H54 (cell line): ENCODE measurements at regions not wholly inside any gene's neighbourhood (a gene's known extent, or its start where the extent isn't known, plus 50 kb on each side); places are given as distances from the start of the nearest gene placed in this dataset.
A peak's percentile ranks its signal among the peaks of the same experiment; 100 is the strongest.
"Not testable (repeated sequence)": the region's sequence is repeated elsewhere in the genome, so short reads cannot be mapped to it uniquely, and the experiment has no call there.

Experiments used
- DNase-seq: peaks from one replicate; pipeline ENCODE4 v3.0.0; 2011; ENCODE audit warnings: low spot score, mixed read lengths; ENCODE audit not compliant: insufficient read length
- FAIRE-seq: peaks from 3 replicates; lab custom pipeline; 2011; peaks lifted over from hg19 to GRCh38; lab: Jason Lieb, UNC
- POLR2A ChIP-seq: IDR thresholded peaks from 2 replicates; pipeline ENCODE4 v1.6.1; 2011; ENCODE audit warnings: low read depth, mild to moderate bottlenecking, low read length

DNA sequence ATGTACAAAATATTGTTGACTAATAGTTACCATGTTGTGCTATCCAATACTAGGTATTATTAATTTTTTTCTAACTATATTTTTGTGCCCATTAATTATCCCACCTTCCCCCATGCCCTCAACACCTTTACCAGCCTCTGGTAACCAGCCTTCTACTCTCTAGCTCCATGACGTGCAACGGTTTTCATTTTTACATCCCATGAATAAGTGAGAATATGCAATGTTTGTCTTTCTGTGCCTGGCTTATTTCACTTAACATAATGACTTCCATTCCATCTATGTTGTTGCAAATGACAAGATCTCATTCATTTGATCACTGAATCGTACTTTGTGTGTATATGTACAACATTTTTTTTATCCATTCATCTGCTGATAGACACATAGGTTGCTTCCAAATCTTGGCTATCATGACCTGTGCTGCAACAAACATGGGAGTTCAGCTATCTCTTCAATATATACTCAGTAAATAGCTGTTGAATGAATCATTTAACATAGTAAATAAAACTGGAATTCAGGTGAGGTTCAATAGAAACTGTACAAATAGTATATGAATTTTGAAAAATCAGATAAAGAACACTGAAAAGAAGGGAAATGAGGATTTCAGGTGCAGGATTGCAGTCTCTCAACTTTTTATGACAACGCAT is 509.0 kb upstream of the MIR17HG start:
- no peak for DNase-seq
- TF ChIP-seq POLR2A, result no peak
- FAIRE-seq, result peak; percentile 71

GRCh38 chr13:90839061-90839460 is 508.4 kb upstream of the MIR17HG start:
- no peak for TF ChIP-seq POLR2A
- DNase-seq, result no peak
- FAIRE-seq, result no peak

DNA sequence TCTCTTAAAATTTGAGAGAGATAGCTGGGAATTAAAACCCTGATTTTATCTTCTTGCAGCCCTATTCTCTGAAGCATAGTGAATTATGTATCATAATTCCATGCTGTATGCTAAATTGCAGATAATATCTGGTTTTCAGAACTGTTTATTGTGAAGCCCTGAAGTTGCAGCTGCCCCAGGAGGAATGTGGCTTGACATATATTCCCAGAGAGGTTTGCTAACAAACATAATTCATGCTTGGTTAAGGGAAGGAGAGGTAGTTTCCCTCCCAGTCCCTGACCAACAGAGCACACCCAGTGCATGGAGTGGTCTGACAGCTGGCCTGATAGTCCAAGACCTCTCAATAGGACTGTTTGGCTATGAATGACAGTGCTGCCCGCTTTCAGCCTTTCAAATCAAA is 500.6 kb upstream of the MIR17HG start:
- TF ChIP-seq POLR2A, result no peak
- FAIRE-seq (no peak), DNase-seq (no peak)

DNA sequence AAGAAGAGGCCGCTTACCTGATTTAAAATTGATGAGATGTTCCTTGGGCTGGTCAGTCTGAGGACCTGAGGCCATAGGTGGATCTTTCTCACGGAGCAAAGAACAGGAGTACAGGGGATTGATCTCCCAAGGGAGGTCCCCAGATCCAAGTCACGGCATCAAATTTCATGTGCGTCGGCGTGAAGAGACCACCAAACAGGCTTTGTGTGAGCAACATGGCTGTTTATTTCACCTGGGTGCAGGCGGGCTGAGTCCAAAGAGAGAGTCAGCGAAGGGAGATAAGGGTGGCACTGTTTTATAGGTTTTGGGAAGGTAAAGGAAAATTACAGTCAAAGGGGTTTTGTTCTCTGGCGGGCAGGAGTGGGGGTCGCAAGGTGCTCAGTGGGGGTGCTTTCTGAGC is 493.8 kb upstream of the MIR17HG start:
- not testable (repeated sequence) for FAIRE-seq, DNase-seq

DNA sequence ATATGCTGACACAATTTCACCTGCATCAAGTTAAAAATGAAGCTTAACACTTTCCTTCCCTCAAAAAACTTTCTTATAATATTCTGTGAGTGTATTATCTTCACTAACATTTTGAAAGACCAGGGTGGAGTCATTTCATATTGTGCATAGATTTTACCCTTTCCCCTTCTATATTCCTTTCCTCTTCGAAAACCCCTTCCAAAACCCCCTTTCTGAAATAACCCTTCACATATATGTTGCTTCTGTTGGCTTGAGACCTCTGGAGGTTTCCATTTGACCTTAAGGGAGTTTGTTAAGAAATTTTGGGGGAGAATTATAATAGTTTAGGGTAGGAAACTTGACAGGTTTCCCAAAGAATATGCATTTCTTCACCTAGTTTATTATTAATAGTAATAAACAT is 489.6 kb upstream of the MIR17HG start:
- FAIRE-seq (no peak), DNase-seq (no peak)
- TF ChIP-seq POLR2A, result no peak

- DNase-seq, result no peak
- no peak for TF ChIP-seq POLR2A
- FAIRE-seq, result no peak
Observed at GRCh38 chr13:90866006-90866405, 481.5 kb upstream of the MIR17HG start.

DNA sequence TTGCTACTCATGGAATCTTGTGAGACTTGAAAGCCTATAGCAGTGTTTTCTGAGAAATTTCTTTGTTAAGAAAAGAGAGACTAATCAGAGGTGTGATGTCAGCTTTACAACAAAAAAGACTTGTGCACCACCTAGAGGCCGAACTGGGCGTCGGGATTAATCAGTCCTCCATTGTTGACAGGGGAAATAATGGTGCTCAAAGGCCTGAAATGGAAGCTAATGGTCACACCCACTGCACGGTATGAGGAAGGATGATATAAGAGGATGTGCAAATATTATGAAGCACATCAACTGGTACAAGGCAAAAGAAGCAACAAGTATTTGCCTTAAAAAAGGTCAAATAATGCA is 480.2 kb upstream of the MIR17HG start:
- FAIRE-seq (peak; percentile 99), DNase-seq (peak; percentile 52)
- no peak for TF ChIP-seq POLR2A

GRCh38 chr13:90868321-90868920 is 479.1 kb upstream of the MIR17HG start:
- no peak for FAIRE-seq
- no peak for TF ChIP-seq POLR2A
- DNase-seq, result no peak

- no peak for TF ChIP-seq POLR2A
- DNase-seq, result no peak
- FAIRE-seq, result no peak
Observed at GRCh38 chr13:90869580-90869979, 477.9 kb upstream of the MIR17HG start.

DNA sequence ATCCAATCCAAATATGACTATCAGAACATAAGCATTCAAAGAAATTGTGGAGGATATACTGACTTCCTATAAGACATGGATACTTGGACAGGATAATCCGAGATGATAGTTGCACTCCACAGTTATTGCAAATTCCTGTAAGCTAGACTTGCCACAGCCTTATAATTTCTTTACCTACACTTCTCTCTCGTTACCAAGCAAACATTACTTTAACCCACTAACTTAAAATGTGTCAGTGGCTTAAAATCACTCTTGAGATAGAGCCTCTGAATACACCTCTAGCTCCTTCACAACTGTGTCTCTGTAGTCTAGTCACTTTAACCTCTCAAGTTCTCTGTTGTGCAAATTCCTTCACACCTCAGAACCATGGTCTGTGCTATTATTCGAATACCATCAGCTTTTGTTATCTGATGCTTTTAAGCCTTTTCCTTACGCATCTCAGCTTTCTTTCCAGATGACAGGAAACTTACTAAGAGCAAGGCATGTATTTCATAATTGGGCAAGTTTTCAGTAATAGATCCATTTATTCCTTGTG is 474.9 kb upstream of the MIR17HG start:
- DNase-seq (no peak), FAIRE-seq (peak; percentile 38)
- no peak for TF ChIP-seq POLR2A

DNA sequence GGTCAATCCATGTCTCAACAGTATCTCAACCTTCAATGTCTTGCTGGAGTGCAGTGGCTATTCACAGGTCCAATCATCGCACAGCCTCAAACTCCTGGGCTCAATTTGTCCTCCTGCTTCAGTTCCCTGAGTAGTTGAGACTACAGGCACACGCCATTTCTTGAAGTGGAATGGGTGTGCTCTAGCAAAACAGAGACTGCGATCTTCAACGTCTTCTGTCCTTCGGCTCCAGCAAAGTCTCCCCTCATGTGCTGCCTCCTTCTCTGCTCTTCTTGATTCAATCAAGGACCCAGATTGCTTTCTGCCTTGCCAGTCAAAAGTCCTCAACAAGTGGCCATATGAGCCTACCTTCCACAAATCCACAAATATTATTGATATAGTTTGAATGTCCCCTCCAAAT is 466.7 kb upstream of the MIR17HG start:
- TF ChIP-seq POLR2A, result no peak
- FAIRE-seq (peak; percentile 23), DNase-seq (no peak)

- FAIRE-seq (no peak), DNase-seq (no peak)
- TF ChIP-seq POLR2A, result no peak
Observed at GRCh38 chr13:90882551-90882950, 464.9 kb upstream of the MIR17HG start.

DNA sequence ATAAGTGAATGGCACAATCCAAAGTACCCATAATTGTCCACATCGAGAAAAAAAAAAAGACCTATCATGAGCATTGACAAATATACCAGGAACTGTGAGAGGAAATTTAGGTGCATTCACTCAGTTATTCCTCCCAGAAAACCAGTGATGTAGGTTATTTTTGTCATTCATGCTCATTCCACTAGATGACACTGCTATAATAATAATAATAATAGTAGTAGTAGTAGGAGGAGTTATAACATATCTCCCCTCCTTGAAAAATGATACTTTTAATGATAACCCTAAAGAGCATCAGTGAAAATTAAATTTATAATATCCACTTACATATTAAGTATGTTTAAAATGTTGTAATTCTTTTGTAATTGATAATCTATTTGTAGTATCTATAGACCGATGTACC is 463.9 kb upstream of the MIR17HG start:
- TF ChIP-seq POLR2A, result no peak
- DNase-seq (no peak), FAIRE-seq (no peak)

GRCh38 chr13:90884066-90884465 is 463.4 kb upstream of the MIR17HG start:
- DNase-seq (no peak), FAIRE-seq (no peak)
- no peak for TF ChIP-seq POLR2A
